ENCODE measurements at regions not wholly inside any gene's neighbourhood (a gene's known extent, or its start where the extent isn't known, plus 50 kb on each side); places are given as distances from the start of the nearest gene placed in this dataset.

GRCh38 chr13:109700176-109700575 is 86.2 kb downstream of the IRS2 start:
- Histone ChIP-seq H3K4me1 (ENCODE audit: control insufficient read depth, insufficient read depth, low read length) (no peaks in the 10 kb centered on the region), H3K4me3 (ENCODE audit: insufficient read depth, low read depth, low read length) (no peak overlapping the region), H3K4ac (ENCODE audit: low read depth, low read length) (no peak overlapping the region), H2BK20ac (ENCODE audit: low read depth, low read length) (no peak overlapping the region), H2AK5ac (ENCODE audit: low read depth, low read length) (no peak overlapping the region), H2AFZ (replicated peaks; ENCODE audit: low read length, poor library complexity) (no peak overlapping the region), H3K9ac (ENCODE audit: low read depth, low read length) (no peak overlapping the region), H3K9me1 (ENCODE audit: insufficient read depth, low read length) (no peaks in the 10 kb centered on the region), H4K5ac (ENCODE audit: low read depth, low read length) (no peak overlapping the region), H4K8ac (ENCODE audit: low read depth in 2 of 2, low read length in 2 of 2) (no peak overlapping the region), H2BK120ac (ENCODE audit: low read depth, low read length) (no peak overlapping the region), H3K27me3 (ENCODE audit: control insufficient read depth, insufficient read depth, low read length) (peaks cover 30% of the 10 kb centered on the region), H3K56ac (ENCODE audit: extremely low read depth, insufficient read depth, low read length) (no peak overlapping the region), H2BK5ac (ENCODE audit: low read depth, low read length, poor library complexity, severe bottlenecking) (no peak overlapping the region), H3K79me1 (ENCODE audit: low read depth in 1 of 2, low read length in 2 of 2) (no peaks in the 10 kb centered on the region), H3K14ac (replicated peaks; ENCODE audit: low read depth, low read length) (no peak overlapping the region), H3K9me3 (ENCODE audit: control insufficient read depth, insufficient read depth, low read length) (no peaks in the 10 kb centered on the region; the same call in 1 of the 2 replicates), H3K36me3 (ENCODE audit: control insufficient read depth, insufficient read depth, low read length) (no peaks in the 10 kb centered on the region), H4K20me1 (ENCODE audit: insufficient read depth, low read length) (no peaks in the 10 kb centered on the region), H3K23ac (ENCODE audit: low read depth, low read length) (no peak overlapping the region), H2BK15ac (ENCODE audit: low read depth, low read length) (no peak overlapping the region), H3K27ac (ENCODE audit: insufficient read depth, low read length) (no peak overlapping the region), H3K4me2 (ENCODE audit: low read depth, low read length) (no peak overlapping the region), H2AK9ac (replicated peaks; ENCODE audit: low read depth, low read length, poor library complexity) (no peak overlapping the region), H3K18ac (ENCODE audit: low read depth, low read length) (no peak overlapping the region), H4K91ac (ENCODE audit: insufficient read depth, low read depth, low read length) (no peak overlapping the region)
- intact Hi-C loops (cut with micrococcal nuclease) = no loop called here
- in situ Hi-C loops (cut with MboI; ENCODE audit: low sequenced_read_pairs) = no loop called here
- ChIA-PET CTCF (no interaction called here), POLR2A (ENCODE audit: unreplicated experiment) (no interaction called here)
- dilution Hi-C loops (cut with HindIII; ENCODE audit: low sequenced_read_pairs, unreplicated experiment) = no loop called here
- no peak for TF ChIP-seq MXI1 (IDR thresholded peaks at IDR 0.05; ENCODE audit: borderline replicate concordance, low read depth, low read length)
- TF ChIP-seq CEBPB (IDR thresholded peaks at IDR 0.05; ENCODE audit: low read depth, low read length) = no peak
- TF ChIP-seq MAFK (IDR thresholded peaks at IDR 0.05; ENCODE audit: low read depth, low read length) = no peak
- TF ChIP-seq CTCF (conservative IDR thresholded peaks at IDR 0.05; ENCODE audit: low read depth, low read length) = no peak
- no peak for TF ChIP-seq RAD21 (IDR thresholded peaks at IDR 0.05; ENCODE audit: low read length)
- no peak for TF ChIP-seq ELK1 (IDR thresholded peaks at IDR 0.05; ENCODE audit: borderline replicate concordance, low read depth, low read length)
- TF ChIP-seq FOS (IDR thresholded peaks at IDR 0.05; ENCODE audit: low read depth, low read length) = no peak
- no peak for TF ChIP-seq POLR2A (IDR thresholded peaks at IDR 0.05; ENCODE audit: low read depth, low read length)
- TF ChIP-seq USF2 (IDR thresholded peaks at IDR 0.05; ENCODE audit: low read depth, low read length) = no peak
- TF ChIP-seq SMC3 (IDR thresholded peaks at IDR 0.05; ENCODE audit: low read depth, low read length) = no peak
- DNase-seq (peak; percentile 24), ATAC-seq (ENCODE audit: low read depth) (peak; percentile 59; the same call in 1 of the 2 replicates)
- BruUV-seq (replicated peaks) = no TSS peak
- no CpG with 5 or more reads among the region's 3 CpGs for WGBS, 2 experiments (ENCODE audit: extremely low coverage in 2 of 2, insufficient read length in 1 of 2)

All from IMR-90 (cell line).